HUES6 (cell line): ENCODE measurements at regions not wholly inside any gene's neighbourhood (a gene's known extent, or its start where the extent isn't known, plus 50 kb on each side); places are given as distances from the start of the nearest gene placed in this dataset.
"Not testable (repeated sequence)": the region's sequence is repeated elsewhere in the genome, so short reads cannot be mapped to it uniquely, and the experiment has no call there.

Source experiments
- H3K27ac ChIP-seq: 2 replicates; pipeline ENCODE4 v1.7.0; 2013; ENCODE audit warnings: low read depth, mild to moderate bottlenecking, low read length, inconsistent platforms
- H3K27me3 ChIP-seq: 2 replicates; pipeline ENCODE4 v1.6.1; 2013; ENCODE audit warnings: low read length; ENCODE audit not compliant: control insufficient read depth, insufficient read depth
- H3K36me3 ChIP-seq: 2 replicates; pipeline ENCODE4 v1.6.1; 2013; ENCODE audit warnings: low read length; ENCODE audit not compliant: control insufficient read depth, insufficient read depth
- H3K4me1 ChIP-seq: 2 replicates; pipeline ENCODE4 v1.6.1; 2013; ENCODE audit warnings: low read length; ENCODE audit not compliant: control insufficient read depth, insufficient read depth
- H3K4me3 ChIP-seq: 2 replicates; pipeline ENCODE4 v1.5.1; 2013; ENCODE audit warnings: low read depth, low read length
- H3K9ac ChIP-seq: one replicate; pipeline ENCODE4 v1.6.1; 2013; ENCODE audit warnings: mild to moderate bottlenecking, low read length
- H3K9me3 ChIP-seq: 2 replicates; pipeline ENCODE4 v1.6.1; 2013; ENCODE audit warnings: low read depth, low read length; ENCODE audit not compliant: control insufficient read depth, insufficient read depth

DNA sequence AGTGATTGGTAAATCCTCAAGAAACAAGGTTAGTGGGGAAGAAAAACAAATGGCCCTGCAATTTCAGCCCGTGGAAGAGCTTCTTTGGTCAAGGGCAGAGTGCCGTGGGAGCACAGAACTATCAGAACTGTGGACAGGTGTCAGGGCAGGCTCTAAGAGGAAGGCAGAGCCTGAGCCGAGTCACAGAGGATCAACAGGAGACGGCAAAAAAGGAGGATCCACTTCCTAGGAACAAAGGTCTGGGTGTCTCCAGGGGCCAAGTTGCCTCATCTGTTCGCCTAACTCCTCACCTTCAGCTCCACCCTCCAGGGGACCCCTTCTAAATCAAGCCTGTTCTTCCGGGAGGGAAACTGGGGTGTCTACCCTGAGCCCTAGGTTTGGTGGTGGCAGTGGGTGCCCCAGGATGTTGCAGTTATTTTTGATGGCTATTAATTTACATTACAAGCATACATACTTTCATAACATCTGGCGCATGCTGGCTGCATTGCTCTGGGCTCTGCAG, 88.0 kb downstream of the FEM1C start:
- no peak overlapping the region for H3K9ac ChIP-seq
- H3K9me3 ChIP-seq, result no peaks in the 10 kb centered on the region
- H3K36me3 ChIP-seq, result no peaks in the 10 kb centered on the region
- H3K4me3 ChIP-seq, result no peak overlapping the region
- no peak overlapping the region for H3K27ac ChIP-seq
- peaks cover 4% of the 10 kb centered on the region; the same call in 1 of the 2 replicates for H3K4me1 ChIP-seq
- H3K27me3 ChIP-seq, result no peaks in the 10 kb centered on the region

DNA sequence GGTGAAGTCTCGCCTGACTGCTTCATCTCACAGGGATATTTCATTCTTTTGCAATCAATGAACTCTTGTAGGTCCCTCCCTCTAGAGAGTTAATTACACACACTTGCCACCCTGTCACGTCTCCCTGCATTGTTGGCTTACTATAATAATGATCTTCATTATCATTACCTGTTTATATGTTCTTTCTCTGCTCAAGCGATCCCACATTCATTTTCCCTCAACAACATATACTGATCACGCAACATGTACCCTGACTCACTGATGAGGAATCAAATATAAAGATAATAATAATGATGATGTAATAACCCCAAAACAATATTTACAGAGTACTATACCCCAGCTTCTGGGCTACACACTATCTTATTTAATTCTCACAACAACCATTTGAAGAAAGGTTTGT, 88.5 kb downstream of the FEM1C start:
- Histone ChIP-seq H3K36me3 (no peaks in the 10 kb centered on the region), H3K4me1 (peaks cover 4% of the 10 kb centered on the region; the same call in 1 of the 2 replicates), H3K27me3 (no peaks in the 10 kb centered on the region), H3K4me3 (no peak overlapping the region), H3K9me3 (no peaks in the 10 kb centered on the region), H3K27ac (no peak overlapping the region), H3K9ac (no peak overlapping the region)

DNA sequence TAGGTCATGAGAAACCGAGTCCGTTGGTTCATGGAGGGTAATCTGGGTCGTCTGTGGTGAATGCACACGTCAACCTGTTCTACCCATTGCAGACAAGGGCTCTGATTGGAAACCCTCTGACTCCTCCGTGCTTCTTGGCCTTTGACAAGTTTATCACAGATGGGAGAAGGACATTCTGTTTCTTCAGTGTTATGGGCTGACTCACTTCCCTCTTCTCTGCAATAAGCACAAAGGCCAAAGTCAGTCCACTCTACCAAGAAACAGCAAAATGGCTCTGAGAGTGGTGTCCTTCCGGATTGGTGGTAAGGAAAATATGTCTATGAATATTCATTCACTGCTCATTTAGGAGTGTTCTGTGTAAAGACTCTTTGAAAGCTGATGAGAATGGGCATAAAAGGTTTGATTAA, 89.3 kb downstream of the FEM1C start:
- H3K4me1 ChIP-seq, result peaks cover 4% of the 10 kb centered on the region; the same call in 1 of the 2 replicates
- H3K9ac ChIP-seq, result no peak overlapping the region
- H3K36me3 ChIP-seq, result no peaks in the 10 kb centered on the region
- no peaks in the 10 kb centered on the region for H3K27me3 ChIP-seq
- H3K27ac ChIP-seq, result no peak overlapping the region
- H3K9me3 ChIP-seq, result no peaks in the 10 kb centered on the region
- H3K4me3 ChIP-seq, result no peak overlapping the region

DNA sequence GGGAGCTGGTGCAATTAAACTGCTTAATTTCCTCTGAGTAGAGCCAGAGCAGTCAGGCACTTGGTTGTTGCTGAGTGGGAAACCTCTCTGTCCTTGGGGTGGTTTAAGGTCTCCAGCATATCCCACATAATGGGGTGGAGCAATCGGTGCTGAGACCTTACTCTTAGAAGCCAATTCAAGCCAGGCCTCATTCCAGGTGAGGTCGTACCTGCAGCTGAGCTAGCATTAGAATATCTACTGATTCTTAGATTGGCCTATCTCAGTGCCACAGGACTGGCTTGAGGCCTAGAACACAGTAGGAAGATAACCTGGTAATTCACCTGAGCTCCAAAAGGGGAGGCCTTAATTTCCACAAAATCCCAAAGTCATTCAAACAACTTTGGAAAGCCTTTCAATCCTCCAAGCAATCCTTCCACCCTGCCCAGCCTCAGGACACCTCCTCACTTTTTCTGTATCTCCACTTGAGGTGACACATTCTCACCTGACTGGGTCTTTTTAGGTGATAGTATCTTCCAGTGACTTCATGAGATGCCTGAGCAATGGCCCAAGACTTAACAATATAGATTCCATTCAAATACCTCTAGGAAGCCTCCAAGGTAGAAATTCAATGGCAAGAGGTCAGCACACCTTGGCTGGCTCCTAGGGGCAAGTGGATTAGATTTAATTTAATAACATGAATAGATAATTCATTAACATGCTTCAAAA, 91.0 kb downstream of the FEM1C start:
- Histone ChIP-seq H3K4me3 (no peak overlapping the region), H3K36me3 (no peaks in the 10 kb centered on the region), H3K9me3 (no peaks in the 10 kb centered on the region), H3K27me3 (no peaks in the 10 kb centered on the region), H3K27ac (no peak overlapping the region), H3K4me1 (peaks cover 4% of the 10 kb centered on the region; the same call in 1 of the 2 replicates), H3K9ac (no peak overlapping the region)

DNA sequence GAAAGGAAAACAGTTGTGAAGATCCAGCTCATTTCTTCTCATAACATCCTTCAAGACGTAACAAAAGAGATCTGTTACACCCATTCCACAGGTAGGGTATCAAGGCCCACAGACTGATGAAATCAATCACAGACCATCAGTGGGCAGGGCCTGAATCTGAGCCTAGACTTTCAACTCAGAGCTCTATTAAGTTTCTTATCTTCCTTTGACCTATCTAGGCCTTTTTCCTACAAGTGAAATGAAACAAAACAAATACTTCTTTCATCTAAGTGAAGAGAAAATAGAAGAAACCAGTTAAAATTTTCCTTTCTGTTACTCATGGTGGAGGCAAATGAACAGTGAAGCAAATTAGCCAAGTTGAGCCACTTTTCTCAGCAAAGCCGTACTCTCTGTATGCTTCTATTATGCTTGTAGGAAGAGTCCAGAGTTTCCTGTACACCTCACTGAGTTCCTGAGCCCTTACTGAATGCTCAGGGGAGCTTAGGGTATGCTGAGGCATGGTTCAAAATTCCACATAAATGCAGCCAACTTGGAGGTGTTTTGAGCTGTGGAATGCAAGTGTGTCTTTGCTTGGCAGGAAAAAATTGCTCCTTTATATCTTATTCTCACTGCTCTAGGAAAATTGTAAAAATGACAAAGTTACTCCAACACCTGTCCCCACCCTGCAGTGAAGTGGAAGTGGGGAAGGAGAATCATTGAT, 91.9 kb downstream of the FEM1C start:
- Histone ChIP-seq H3K27ac (no peak overlapping the region), H3K9me3 (no peaks in the 10 kb centered on the region), H3K4me1 (no peaks in the 10 kb centered on the region), H3K9ac (no peak overlapping the region), H3K27me3 (no peaks in the 10 kb centered on the region), H3K36me3 (no peaks in the 10 kb centered on the region), H3K4me3 (no peak overlapping the region)

DNA sequence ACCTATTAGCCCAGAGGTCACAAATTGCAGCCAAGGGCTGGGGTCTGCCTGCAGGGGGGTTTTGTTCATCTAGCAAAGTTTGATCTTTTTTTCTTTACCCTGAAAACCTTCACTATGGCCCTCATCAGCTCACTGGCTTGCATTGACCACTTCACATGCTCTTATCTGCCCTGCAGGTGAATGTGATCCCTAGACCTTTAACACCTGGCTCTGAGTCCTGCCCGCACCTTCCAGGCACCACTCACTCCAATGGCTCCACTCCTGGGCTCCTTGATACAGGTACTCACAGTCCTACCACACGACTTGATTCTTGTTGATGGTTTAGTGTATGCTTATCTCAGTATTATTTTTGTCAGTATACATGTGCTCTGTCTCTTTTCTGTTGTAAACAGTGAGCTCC, 92.5 kb downstream of the FEM1C start:
- H3K4me3 ChIP-seq, result no peak overlapping the region
- H3K9ac ChIP-seq, result no peak overlapping the region
- H3K27me3 ChIP-seq, result no peaks in the 10 kb centered on the region
- H3K36me3 ChIP-seq, result no peaks in the 10 kb centered on the region
- H3K4me1 ChIP-seq, result no peaks in the 10 kb centered on the region
- H3K27ac ChIP-seq, result no peak overlapping the region
- no peaks in the 10 kb centered on the region for H3K9me3 ChIP-seq

DNA sequence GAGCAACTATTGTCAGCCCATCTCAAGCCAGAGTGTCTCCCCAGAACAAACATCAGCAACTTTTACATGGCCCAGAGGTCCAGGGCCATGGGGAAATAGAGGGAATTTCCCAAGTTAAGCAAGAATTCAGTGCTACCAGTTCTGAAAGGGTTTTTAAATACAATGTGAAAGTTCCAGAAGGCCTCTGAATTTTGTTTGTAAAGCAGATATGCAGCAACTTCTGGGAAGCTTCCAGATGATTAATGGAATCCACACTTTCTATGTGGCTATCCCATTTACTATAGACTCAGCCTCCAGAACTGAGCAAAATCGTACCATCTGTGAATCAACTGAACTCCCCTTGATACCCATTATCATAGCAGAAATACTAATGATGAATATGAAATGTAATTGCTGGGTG, 93.8 kb downstream of the FEM1C start:
- H3K36me3 ChIP-seq, result no peaks in the 10 kb centered on the region
- no peaks in the 10 kb centered on the region for H3K27me3 ChIP-seq
- H3K9me3 ChIP-seq, result no peaks in the 10 kb centered on the region
- H3K4me3 ChIP-seq, result no peak overlapping the region
- no peak overlapping the region for H3K9ac ChIP-seq
- H3K27ac ChIP-seq, result no peak overlapping the region
- no peaks in the 10 kb centered on the region for H3K4me1 ChIP-seq

DNA sequence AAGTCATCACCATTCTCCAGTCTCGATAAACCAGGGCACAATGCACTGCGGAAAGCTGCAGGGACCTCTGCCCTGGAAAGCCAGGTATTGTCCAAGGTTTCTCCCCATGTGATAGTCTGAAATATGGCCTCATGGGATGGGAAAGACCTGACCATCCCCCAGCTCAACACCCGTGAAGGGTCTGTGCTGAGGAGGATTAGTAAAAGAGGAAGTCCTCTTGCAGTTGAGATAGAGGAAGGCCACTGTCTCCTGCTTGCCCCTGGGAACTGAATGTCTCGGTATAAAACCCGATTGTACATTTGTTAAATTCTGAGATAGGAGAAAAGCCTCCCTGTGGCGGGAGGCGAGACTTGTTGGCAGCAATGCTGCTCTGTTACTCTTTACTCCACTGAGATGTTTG, 95.9 kb downstream of the FEM1C start:
- not testable (repeated sequence) for H3K27ac ChIP-seq, H3K27me3 ChIP-seq, H3K36me3 ChIP-seq, H3K4me3 ChIP-seq, H3K9me3 ChIP-seq, H3K9ac ChIP-seq, H3K4me1 ChIP-seq

DNA sequence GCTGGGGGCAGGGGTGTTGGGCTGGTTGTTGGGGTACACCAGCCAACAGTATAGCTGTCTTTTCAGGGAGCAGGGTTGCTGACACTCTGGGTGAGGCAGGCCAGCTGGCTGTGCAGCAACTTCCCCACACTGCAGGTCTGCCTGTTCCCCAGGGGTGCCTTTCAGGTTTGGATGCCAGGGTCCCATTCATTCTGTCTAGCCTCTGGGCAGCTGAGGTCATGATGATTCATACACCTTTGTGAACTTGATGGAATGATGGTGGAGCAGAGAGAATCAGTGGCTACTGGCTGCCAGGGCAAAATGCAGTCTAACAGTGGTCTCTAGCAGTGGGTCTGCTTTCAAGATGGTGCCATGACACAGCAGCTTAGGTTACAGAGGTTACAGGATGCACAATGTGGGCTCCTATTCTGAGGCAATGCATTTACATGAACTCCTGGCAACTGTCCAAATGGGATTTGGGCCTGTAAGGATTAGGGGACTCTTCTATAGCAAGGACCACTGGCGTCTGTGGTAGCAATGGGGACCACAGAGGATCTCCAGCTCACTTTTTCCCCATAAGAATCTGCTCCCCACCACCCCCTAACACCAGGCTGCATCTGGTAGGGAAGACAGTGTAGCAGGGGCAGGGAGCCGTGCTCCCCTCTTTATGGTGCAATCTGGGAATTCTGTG, 103.7 kb downstream of the FEM1C start:
- Histone ChIP-seq H3K27me3 (no peaks in the 10 kb centered on the region), H3K4me1 (no peaks in the 10 kb centered on the region), H3K27ac (no peak overlapping the region), H3K9ac (no peak overlapping the region), H3K9me3 (peaks cover 21% of the 10 kb centered on the region), H3K4me3 (no peak overlapping the region), H3K36me3 (no peaks in the 10 kb centered on the region)

DNA sequence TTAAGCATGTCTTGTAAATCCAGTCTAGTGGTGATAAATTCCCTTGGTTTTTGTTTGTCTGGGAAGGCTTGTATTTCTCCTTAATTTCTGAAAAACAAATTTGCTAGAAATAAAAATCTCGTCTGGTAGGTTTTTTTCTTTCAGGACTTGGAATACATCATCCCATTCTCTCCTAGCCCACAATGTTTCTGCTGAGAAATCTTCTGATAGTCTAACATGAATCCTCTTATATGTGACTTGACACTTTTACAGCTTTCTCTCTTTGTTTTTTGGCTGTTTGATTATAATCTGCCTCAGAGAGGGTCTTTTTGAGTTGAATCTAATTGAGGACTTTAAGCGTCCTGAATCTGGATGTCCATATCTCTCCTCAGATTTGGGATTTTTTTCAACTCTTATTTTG, 104.9 kb downstream of the FEM1C start:
- Histone ChIP-seq H3K9me3 (peaks cover 21% of the 10 kb centered on the region), H3K9ac (no peak overlapping the region), H3K36me3 (no peaks in the 10 kb centered on the region), H3K27ac (no peak overlapping the region), H3K27me3 (no peaks in the 10 kb centered on the region), H3K4me3 (no peak overlapping the region), H3K4me1 (no peaks in the 10 kb centered on the region)

DNA sequence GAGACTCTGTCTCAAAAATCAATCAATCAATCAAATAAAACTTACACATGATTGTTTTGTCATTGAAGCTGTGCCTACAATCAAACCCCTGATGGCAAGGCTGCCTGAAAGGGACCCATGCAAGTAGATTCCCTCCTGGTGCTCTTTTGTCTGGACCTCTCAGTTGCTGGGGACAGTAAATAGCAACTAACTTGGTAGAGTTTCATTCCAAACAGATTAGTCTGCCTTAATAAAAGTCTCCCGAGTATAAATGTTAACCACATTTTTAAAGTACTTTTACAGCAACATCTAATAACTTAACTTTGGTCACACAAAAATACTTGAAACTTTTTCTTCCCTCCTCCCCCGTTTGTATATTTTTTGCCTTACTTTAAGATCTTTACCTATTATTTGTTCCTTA, 105.5 kb downstream of the FEM1C start:
- Histone ChIP-seq H3K9me3 (peaks cover 21% of the 10 kb centered on the region), H3K9ac (no peak overlapping the region), H3K4me3 (no peak overlapping the region), H3K27ac (no peak overlapping the region), H3K36me3 (no peaks in the 10 kb centered on the region), H3K4me1 (no peaks in the 10 kb centered on the region), H3K27me3 (no peaks in the 10 kb centered on the region)
